ENCODE measurements at regions not wholly inside any gene's neighbourhood (a gene's known extent, or its start where the extent isn't known, plus 50 kb on each side); places are given as distances from the start of the nearest gene placed in this dataset.
A peak's percentile ranks its signal among the peaks of the same experiment; 100 is the strongest.
"Not testable (repeated sequence)": the region's sequence is repeated elsewhere in the genome, so short reads cannot be mapped to it uniquely, and the experiment has no call there.

DNA sequence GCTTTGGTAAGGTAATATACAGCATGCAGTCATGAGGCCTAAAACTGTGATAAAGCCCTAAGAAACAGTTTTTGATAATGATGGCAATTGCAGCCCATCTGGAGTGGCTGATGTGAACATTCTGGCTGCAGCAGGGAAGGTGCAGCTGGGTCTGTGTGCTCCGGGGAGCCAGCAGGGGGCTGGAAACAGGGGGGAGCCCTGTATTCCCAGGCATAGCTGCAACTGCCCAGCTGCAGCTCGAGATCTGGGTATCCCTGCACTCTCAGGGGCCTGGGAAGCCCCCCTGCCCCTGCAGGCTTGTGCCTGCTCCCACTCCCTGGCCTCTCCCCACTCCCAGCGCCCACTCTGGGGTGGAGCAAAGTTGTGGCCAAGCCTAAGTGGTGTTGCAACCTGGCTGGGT lies 95.6 kb downstream of the RRAGB start:
- no peak for DNase-seq (ENCODE audit: low read depth in 2 of 2)

DNA sequence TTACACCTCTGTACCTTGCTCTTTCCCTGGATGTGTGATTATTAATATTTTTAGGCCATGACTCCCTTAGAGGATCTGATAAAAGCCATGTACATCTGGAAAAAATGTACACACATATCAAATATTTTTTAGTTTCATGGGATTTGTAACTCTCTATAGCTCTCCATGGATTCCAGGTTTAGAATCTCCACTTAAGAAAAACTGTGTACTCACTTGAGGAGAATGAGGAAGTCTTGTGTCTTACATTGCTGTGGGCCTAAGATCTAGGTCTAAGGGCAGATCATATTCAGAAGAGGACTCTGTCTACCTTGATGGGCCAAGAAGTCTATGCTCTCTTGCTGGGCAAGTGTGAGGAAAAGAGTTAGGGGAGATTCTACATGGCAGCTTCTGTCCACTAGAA lies 98.0 kb downstream of the RRAGB start:
- no peak for DNase-seq (ENCODE audit: low read depth in 2 of 2)

- no peak for DNase-seq (ENCODE audit: low read depth in 2 of 2)
Measured at GRCh38 chrX:55816023-55816422, 98.5 kb downstream of the RRAGB start.

DNA sequence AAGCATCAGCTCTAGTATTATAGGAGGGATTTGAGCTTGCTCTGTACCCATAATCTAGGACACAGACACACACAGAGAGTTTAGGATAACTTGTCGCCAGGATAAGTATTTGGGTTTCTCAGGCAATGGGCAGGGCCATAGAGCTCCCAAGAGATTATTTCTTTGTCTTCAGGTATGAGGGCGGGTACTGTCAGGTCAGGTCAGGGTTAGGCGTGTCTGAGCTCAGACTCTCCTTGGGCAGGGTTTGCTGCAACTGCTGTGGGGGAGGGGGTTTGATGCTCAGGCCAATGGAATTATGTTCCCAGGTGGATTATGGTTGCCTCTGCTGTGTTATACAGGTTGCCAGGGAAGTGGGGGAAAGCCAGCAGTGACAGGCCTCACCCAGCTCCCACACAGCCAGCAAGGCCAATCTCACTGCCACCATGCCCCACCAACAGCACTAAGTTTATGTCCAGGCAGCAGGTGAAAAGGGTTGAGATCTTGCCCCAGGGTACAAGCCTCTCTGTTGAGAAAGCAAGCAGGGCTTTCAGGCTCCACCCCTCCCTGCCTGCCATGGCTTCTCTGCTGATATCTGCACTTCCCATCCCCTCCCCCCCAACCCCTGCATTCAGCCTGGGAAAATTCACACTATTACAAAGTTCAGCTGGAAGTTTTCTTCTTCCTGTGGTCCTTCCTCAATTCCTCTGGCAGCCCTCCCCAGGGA lies 101.3 kb downstream of the RRAGB start:
- DNase-seq (ENCODE audit: low read depth in 2 of 2): no peak

DNA sequence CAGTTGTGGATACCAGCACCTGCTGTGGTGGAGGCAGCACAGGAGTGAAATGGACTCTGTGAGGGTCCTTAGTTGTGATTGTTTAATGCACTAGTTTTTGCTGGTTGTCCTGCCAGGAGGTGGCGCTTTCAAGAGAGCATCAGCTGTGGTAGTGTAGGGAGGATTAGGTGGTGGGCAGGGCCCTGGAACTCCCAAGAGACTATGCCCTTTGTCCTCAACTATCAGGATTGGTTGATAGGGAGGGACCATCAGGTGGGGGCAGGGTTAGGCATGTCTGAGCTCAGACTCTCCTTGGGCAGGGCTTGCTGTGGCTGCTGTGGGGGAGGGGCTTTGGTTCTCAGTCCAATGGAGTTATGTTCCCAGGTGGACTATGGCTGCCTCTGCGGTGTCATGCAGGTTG lies 121.9 kb downstream of the RRAGB start:
- DNase-seq (ENCODE audit: low read depth in 2 of 2): no peak

GRCh38 chrX:55841962-55842752 lies 124.6 kb downstream of the RRAGB start:
- DNase-seq (ENCODE audit: low read depth in 2 of 2): no peak

GRCh38 chrX:55866779-55867178 lies 149.2 kb downstream of the RRAGB start:
- not testable (repeated sequence) for DNase-seq (ENCODE audit: low read depth in 2 of 2)

GRCh38 chrX:55867181-55867651 lies 149.7 kb downstream of the RRAGB start:
- no peak for DNase-seq (ENCODE audit: low read depth in 2 of 2)

DNA sequence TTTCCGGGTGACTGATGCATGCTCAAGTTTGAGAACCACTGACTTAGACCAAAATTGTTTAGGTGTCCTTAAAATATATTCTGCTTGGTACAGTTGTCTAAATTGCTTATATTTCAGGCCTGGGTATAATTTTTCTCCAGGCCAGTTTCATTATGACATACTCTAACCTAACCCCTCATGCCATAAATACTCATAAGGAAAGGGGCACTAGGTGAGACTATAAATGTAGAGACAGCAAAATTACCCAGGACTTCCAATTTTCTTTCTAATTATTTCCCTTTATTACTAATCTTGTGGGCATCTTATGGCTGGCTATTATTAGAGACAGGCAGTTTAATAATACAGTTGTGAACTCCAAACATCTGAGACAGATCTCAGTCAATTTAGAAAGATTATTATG lies 150.2 kb downstream of the RRAGB start:
- DNase-seq (ENCODE audit: low read depth in 2 of 2): no peak

GRCh38 chrX:55874807-55875206 lies 157.3 kb downstream of the RRAGB start:
- DNase-seq (ENCODE audit: low read depth in 2 of 2): no peak

DNA sequence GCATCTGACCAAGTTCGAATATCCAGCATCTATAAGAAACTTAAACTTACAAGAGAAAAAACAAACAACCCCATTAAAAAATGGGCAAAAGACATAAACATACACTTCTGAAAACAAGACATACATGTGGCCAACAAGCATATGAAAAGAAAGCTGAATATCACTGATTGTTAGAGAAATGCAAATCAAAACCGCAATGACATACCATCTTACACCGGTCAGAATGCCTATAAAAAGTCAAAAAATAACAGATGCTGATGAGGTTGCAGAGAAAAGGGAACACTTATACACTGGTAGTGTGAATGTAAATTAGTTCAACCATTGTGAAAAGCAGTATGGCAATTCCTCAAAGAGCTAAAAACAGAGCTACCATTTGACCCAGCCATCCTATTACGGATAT lies 166.0 kb downstream of the RRAGB start:
- not testable (repeated sequence) for DNase-seq (ENCODE audit: low read depth in 2 of 2)

- peak; percentile 10 to 22 for DNase-seq (ENCODE audit: low read depth in 2 of 2)
Measured at GRCh38 chrX:55907968-55908607, 190.5 kb downstream of the RRAGB start.

GRCh38 chrX:55908661-55909212 lies 191.2 kb downstream of the RRAGB start:
- no peak for DNase-seq (ENCODE audit: low read depth in 2 of 2)

DNA sequence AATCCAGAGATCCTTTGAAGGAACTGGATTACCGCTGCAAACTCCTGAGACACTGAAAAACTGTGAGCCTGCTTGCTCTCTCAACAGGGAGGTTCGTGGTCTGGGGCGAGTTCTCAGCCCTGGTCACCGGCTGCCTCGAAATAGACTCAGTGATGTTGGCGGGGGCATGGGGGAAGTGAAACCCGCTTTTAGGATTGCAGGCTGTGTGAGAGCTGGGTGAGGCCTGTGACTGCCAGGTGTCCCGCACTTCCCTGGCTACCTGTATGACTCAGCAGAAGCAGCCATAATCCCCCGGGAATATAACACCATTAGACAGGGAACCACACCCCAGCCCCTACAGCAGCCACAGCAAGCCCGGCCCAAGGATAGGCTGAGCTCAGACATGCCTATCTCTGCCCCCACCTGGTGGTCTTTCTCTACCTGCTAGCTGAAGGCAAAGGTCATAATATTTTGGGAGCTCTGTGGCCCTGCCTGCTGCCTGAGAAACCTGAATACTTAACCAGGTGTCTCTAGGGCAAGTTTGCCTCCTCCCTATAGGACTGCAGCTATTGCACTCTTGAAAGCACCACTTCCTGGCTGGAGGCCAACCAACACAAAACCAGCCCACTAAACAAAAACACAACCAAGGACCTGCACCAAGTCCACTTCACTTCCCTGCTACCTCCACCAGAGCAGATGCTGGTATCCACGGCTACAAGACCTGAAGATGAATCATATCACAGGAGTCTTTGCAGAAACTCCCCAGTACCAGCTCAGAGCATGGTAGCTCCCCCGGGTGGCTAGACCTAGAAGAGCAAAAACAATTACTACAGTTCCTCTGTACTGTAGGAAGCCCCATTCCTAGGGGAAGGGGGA lies 202.0 kb downstream of the RRAGB start:
- no peak for DNase-seq (ENCODE audit: low read depth in 2 of 2)

GRCh38 chrX:55924574-55924973 lies 207.0 kb downstream of the RRAGB start:
- no peak for DNase-seq (ENCODE audit: low read depth in 2 of 2)

DNA sequence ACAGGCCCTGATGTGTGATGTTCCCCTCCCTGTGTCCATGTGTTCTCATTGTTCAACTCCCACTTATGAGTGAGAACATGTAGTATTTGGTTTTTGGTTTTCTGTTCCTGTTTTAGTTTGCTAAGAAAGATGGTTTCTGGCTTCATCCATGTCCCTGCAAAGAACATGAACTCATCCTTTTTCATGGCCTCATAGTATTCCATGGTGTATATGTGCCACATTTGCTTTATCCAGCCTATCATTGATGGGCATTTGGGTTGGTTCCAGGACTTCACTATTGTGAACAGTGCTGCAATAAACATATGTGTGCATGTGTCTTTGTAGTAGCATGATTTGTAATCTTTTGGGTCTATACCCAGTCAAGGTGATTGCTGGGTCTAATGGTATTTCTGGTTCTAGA lies 211.0 kb downstream of the RRAGB start:
- not testable (repeated sequence) for DNase-seq (ENCODE audit: low read depth in 2 of 2)

All from stimulated activated CD4-positive, alpha-beta T cell treated with anti-CD3 and anti-CD28 coated beads, Interleukin-15, amount 100 ng/mL, for 48 hours (primary cell).